Liver (tissue), 7 donors: ENCODE measurements at regions not wholly inside any gene's neighbourhood (a gene's known extent, or its start where the extent isn't known, plus 50 kb on each side); places are given as distances from the start of the nearest gene placed in this dataset.

Experiments
- DNase-seq: peaks from one replicate; pipeline ENCODE4 v3.0.0-alpha.2; 2017; ENCODE audit warnings: low spot score
- H3K27ac ChIP-seq, 2 donors: one replicate each; pipeline ENCODE4 v1.7.0; 2013; ENCODE audit warnings: inconsistent platforms in 2 of 2, low read length in 2 of 2, control low read depth in 1 of 2, low read depth in 1 of 2, mild to moderate bottlenecking in 1 of 2
- H3K27me3 ChIP-seq, 4 donors: one replicate each; pipeline versions ENCODE4 v1.6.1 to v1.7.0; 2013; ENCODE audit warnings: low read length in 3 of 4, inconsistent platforms in 1 of 4, mild to moderate bottlenecking in 1 of 4, moderate library complexity in 1 of 4; ENCODE audit not compliant: control insufficient read depth in 4 of 4, insufficient read depth in 4 of 4
- H3K36me3 ChIP-seq, 4 donors: one replicate each; pipeline versions ENCODE4 v1.6.1 to v1.7.0; 2013; ENCODE audit warnings: low read length in 3 of 4, mild to moderate bottlenecking in 3 of 4, low read depth in 1 of 4, moderate library complexity in 1 of 4; ENCODE audit not compliant: control insufficient read depth in 4 of 4, insufficient read depth in 3 of 4
- H3K4me1 ChIP-seq, 4 donors: one replicate each; pipeline versions ENCODE4 v1.6.1 to v1.7.0; 2013; ENCODE audit warnings: low read length in 3 of 4, mild to moderate bottlenecking in 3 of 4, moderate library complexity in 1 of 4; ENCODE audit not compliant: control insufficient read depth in 4 of 4, insufficient read depth in 4 of 4
- H3K4me3 ChIP-seq, 3 donors: one replicate each; pipeline versions ENCODE4 v1.6.1 to v1.7.0; 2013; ENCODE audit warnings: low read length in 3 of 3, control low read depth in 1 of 3, low read depth in 1 of 3, mild to moderate bottlenecking in 1 of 3
- H3K9ac ChIP-seq, 2 donors: one replicate each; pipeline ENCODE4 v1.7.0; 2013; ENCODE audit warnings: low read length in 2 of 2, mild to moderate bottlenecking in 2 of 2, moderate library complexity in 2 of 2, control low read depth in 1 of 2, low read depth in 1 of 2
- H3K9me3 ChIP-seq, 4 donors: one replicate each; pipeline versions ENCODE4 v1.6.1 to v1.7.0; 2013; ENCODE audit warnings: low read length in 3 of 4; ENCODE audit not compliant: control insufficient read depth in 4 of 4
- EGR1 ChIP-seq, 2 donors: IDR thresholded peaks; 2 replicates each; pipeline ENCODE4 v1.6.1; 2016 to 2018; ENCODE audit warnings: antibody characterized with exemption in 2 of 2, low read depth in 2 of 2
- FOXA1 ChIP-seq: IDR thresholded peaks from 2 replicates; pipeline ENCODE4 v1.6.1; 2016; ENCODE audit warnings: antibody characterized with exemption
- FOXA2 ChIP-seq: IDR thresholded peaks from 2 replicates; pipeline ENCODE4 v1.6.1; 2016; ENCODE audit warnings: antibody characterized with exemption
- GABPA ChIP-seq, 2 donors: IDR thresholded peaks in 1 of 2; conservative IDR thresholded peaks in 1 of 2; 2 replicates each; pipeline ENCODE4 v1.6.1; 2016; ENCODE audit warnings: antibody characterized with exemption in 2 of 2, mild to moderate bottlenecking in 1 of 2, moderate library complexity in 1 of 2
- HNF4A ChIP-seq, 2 donors: conservative IDR thresholded peaks; 2 replicates each; pipeline ENCODE4 v1.6.1; 2016; ENCODE audit warnings: antibody characterized with exemption in 2 of 2, mild to moderate bottlenecking in 2 of 2
- HNF4G ChIP-seq: IDR thresholded peaks from 2 replicates; pipeline ENCODE4 v1.6.1; 2016; ENCODE audit warnings: antibody characterized with exemption
- NR2F2 ChIP-seq: IDR thresholded peaks from 2 replicates; pipeline ENCODE4 v1.6.1; 2016; ENCODE audit warnings: antibody characterized with exemption
- RXRA ChIP-seq, 2 donors: IDR thresholded peaks; 2 replicates each; pipeline ENCODE4 v1.6.1; 2017 to 2018; ENCODE audit warnings: antibody characterized with exemption in 2 of 2, mild to moderate bottlenecking in 1 of 2
- SP1 ChIP-seq: IDR thresholded peaks from 2 replicates; pipeline ENCODE4 v1.6.1; 2018; ENCODE audit warnings: antibody characterized with exemption, mild to moderate bottlenecking
- TAF1 ChIP-seq: conservative IDR thresholded peaks from 2 replicates; pipeline ENCODE4 v1.6.1; 2016; ENCODE audit warnings: antibody characterized with exemption, mild to moderate bottlenecking
- WGBS: extraction: QIAGEN DNeasy Blood & Tissue Kit; methylation state at CpG from one replicate; pipeline ENCODE4 v1.1.7; 2013; 5-methylcytosine and 5-hydroxymethylcytosine counted together
- TF ChIP-seq, protein P1 (sequence below): IDR thresholded peaks from 2 replicates; pipeline ENCODE4 v1.6.1; 2016; ENCODE audit warnings: antibody characterized with exemption
- TF ChIP-seq, protein P2 (sequence below): IDR thresholded peaks from 2 replicates; pipeline ENCODE4 v1.6.1; 2016; ENCODE audit warnings: antibody characterized with exemption
- TF ChIP-seq, protein P3 (sequence below): IDR thresholded peaks from 2 replicates; pipeline ENCODE4 v1.6.1; 2016; ENCODE audit warnings: antibody characterized with exemption, mild to moderate bottlenecking
- TF ChIP-seq, protein P4 (sequence below): IDR thresholded peaks from 2 replicates; pipeline ENCODE4 v1.6.1; 2016; ENCODE audit warnings: antibody characterized with exemption
- donor health status: healthy.
- donor health status: healthy.
- donor health status: healthy.
- donor health status: healthy.

DNA sequence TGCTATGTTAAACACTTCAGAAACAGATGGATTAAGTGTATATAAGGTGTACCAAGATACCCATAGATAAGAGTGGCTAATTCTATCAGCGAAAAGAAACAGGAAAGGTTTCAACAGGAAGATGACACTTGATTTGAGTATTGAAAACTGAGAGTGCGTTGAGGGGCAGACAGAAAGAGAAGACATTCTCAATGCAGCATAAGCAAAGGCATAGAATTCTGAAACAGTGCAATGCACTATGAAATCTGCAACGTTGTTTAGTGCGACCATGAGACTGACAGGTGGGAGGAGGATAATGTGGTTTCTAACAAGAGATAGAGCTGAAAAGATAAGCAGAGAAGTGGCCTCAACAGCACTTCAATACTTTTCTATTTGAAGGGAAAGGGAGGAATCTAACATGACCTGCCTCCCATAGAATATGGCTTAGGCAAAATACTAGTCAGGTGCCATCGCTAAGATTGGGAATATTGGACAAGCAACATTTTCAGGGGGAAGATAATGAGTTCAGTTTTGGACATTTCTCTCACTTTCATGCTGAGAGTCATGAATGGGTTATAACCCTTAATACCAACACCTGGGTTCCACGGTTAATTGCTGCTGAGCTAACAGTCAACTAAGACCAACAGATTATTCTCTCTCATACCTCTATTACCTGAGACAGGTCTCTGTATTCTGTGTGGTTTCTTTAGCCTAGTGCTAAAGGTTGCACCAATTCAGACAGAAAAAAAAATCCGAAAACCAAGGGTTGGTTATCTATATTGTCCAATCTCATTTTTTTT, 312.9 kb upstream of the ARID1B start:
- H3K9ac ChIP-seq: no peak overlapping the region
- H3K4me3 ChIP-seq: no peak overlapping the region
- H3K27me3 ChIP-seq: peaks cover 0 to 3% (median 0%) of the 10 kb centered on the region in 4 donors
- H3K27ac ChIP-seq: no peak overlapping the region
- 67% methylated on average over 7 of the region's 7 CpGs for WGBS
- no peaks in the 10 kb centered on the region for H3K36me3 ChIP-seq
- H3K9me3 ChIP-seq: peaks cover 0 to 2% (median 0%) of the 10 kb centered on the region in 4 donors
- DNase-seq: no peak
- no peaks in the 10 kb centered on the region for H3K4me1 ChIP-seq
- no peak for TF ChIP-seq TAF1

DNA sequence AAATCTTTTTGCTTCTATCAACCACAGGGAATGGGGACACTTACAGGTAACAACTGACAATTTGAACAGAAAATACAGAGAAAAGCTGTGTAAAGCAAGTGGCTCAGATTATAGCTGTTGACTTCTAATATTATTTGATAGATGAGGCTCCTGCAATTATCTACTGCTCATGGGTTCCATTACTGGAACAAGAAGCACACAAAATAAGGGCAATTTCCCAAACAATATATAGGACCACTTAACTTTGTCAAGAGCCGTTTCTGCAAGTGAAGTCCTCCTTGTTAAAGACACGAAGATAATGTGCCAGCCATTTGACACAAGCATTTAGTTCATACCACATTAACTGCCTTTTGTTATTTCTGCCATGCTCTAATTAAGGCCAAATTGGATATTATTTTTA, 315.5 kb upstream of the ARID1B start:
- WGBS: 82% methylated on average over 2 of the region's 2 CpGs
- no peak overlapping the region for H3K9ac ChIP-seq
- no peak for DNase-seq
- TF ChIP-seq FOXA2 (no peak), NR2F2 (no peak), EGR1 (IDR thresholded peaks at IDR 0.05; ENCODE audit: low read depth in 2 of 2) (no peak), RXRA (IDR thresholded peaks at IDR 0.05) (no peak), GABPA (IDR thresholded peaks at IDR 0.05 in 1 of 2, conservative IDR thresholded peaks at IDR 0.05 in 1 of 2) (no peak), FOXA1 (no peak), HNF4G (no peak), HNF4A (conservative IDR thresholded peaks at IDR 0.05) (no peak)
- TF ChIP-seq, protein P1, sequence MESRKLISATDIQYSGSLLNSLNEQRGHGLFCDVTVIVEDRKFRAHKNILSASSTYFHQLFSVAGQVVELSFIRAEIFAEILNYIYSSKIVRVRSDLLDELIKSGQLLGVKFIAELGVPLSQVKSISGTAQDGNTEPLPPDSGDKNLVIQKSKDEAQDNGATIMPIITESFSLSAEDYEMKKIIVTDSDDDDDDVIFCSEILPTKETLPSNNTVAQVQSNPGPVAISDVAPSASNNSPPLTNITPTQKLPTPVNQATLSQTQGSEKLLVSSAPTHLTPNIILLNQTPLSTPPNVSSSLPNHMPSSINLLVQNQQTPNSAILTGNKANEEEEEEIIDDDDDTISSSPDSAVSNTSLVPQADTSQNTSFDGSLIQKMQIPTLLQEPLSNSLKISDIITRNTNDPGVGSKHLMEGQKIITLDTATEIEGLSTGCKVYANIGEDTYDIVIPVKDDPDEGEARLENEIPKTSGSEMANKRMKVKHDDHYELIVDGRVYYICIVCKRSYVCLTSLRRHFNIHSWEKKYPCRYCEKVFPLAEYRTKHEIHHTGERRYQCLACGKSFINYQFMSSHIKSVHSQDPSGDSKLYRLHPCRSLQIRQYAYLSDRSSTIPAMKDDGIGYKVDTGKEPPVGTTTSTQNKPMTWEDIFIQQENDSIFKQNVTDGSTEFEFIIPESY: no peak
- TF ChIP-seq, protein P2, sequence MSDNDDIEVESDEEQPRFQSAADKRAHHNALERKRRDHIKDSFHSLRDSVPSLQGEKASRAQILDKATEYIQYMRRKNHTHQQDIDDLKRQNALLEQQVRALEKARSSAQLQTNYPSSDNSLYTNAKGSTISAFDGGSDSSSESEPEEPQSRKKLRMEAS: no peak
- TF ChIP-seq, protein P3, sequence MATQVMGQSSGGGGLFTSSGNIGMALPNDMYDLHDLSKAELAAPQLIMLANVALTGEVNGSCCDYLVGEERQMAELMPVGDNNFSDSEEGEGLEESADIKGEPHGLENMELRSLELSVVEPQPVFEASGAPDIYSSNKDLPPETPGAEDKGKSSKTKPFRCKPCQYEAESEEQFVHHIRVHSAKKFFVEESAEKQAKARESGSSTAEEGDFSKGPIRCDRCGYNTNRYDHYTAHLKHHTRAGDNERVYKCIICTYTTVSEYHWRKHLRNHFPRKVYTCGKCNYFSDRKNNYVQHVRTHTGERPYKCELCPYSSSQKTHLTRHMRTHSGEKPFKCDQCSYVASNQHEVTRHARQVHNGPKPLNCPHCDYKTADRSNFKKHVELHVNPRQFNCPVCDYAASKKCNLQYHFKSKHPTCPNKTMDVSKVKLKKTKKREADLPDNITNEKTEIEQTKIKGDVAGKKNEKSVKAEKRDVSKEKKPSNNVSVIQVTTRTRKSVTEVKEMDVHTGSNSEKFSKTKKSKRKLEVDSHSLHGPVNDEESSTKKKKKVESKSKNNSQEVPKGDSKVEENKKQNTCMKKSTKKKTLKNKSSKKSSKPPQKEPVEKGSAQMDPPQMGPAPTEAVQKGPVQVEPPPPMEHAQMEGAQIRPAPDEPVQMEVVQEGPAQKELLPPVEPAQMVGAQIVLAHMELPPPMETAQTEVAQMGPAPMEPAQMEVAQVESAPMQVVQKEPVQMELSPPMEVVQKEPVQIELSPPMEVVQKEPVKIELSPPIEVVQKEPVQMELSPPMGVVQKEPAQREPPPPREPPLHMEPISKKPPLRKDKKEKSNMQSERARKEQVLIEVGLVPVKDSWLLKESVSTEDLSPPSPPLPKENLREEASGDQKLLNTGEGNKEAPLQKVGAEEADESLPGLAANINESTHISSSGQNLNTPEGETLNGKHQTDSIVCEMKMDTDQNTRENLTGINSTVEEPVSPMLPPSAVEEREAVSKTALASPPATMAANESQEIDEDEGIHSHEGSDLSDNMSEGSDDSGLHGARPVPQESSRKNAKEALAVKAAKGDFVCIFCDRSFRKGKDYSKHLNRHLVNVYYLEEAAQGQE: no peak
- no peaks in the 10 kb centered on the region for H3K4me1 ChIP-seq
- H3K27ac ChIP-seq: no peak overlapping the region
- peaks cover 0 to 3% (median 0%) of the 10 kb centered on the region in 4 donors for H3K27me3 ChIP-seq
- no peaks in the 10 kb centered on the region for H3K9me3 ChIP-seq
- H3K4me3 ChIP-seq: no peak overlapping the region
- no peaks in the 10 kb centered on the region for H3K36me3 ChIP-seq

DNA sequence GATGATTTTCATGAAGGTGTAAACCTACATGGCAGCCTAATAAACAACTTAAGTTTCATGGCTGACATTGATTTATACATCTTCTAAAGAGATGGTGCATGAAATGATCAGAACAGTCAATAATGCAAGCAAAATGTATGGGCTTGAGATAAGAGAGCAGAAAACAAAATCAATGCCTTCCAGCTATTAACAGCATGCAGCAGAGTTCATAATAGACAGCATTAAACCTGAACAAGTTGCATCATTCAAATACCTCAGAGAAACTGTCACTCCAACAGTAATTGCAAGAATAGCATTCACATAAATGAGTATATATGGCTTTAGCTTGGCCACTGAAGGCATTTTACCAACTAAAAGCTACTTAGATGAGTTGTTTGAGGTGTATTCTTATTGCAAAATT, 319.6 kb upstream of the ARID1B start:
- Histone ChIP-seq H3K9me3 (no peaks in the 10 kb centered on the region), H3K4me3 (no peak overlapping the region), H3K36me3 (no peaks in the 10 kb centered on the region), H3K9ac (no peak overlapping the region), H3K27me3 (peaks cover 0 to 3% (median 0%) of the 10 kb centered on the region in 4 donors), H3K27ac (no peak overlapping the region), H3K4me1 (no peaks in the 10 kb centered on the region)
- DNase-seq: no peak
- TF ChIP-seq, protein P2: no peak
- TF ChIP-seq, protein P3: no peak
- TF ChIP-seq SP1 (no peak), HNF4A (conservative IDR thresholded peaks at IDR 0.05) (no peak), RXRA (IDR thresholded peaks at IDR 0.05) (no peak), FOXA1 (no peak), HNF4G (no peak), FOXA2 (no peak), EGR1 (IDR thresholded peaks at IDR 0.05; ENCODE audit: low read depth in 2 of 2) (no peak)
- TF ChIP-seq, protein P1: no peak
- TF ChIP-seq, protein P4, sequence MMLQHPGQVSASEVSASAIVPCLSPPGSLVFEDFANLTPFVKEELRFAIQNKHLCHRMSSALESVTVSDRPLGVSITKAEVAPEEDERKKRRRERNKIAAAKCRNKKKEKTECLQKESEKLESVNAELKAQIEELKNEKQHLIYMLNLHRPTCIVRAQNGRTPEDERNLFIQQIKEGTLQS: no peak
